ENCODE measurements at regions not wholly inside any gene's neighbourhood (a gene's known extent, or its start where the extent isn't known, plus 50 kb on each side); places are given as distances from the start of the nearest gene placed in this dataset.

DNA sequence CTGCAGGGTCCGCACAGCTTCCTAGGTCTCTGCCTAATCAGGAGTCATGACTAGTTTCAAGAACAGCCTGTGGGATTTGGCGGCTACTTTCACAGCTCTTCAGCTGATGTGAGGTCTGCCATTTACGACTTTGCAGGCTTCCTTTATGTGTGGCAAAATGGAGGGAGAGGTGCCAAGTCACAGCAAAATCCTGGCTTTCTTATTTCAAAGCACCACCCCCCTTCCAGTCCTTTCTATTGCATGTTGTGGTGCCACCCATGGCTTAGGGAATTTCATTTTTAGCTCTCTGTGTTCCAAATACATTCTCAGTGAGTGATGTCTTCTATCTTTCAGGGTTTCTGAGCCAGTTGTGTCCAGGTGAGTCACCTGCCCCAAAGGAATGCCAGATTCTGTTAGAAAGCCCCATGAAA lies 75.1 kb upstream of the WLS start:
- no peak for DNase-seq (ENCODE audit: low read depth in 1 of 2, low spot score in 1 of 2)
- no peak for TF ChIP-seq JUND (IDR thresholded peaks at IDR 0.05; ENCODE audit: low read depth)
- in situ Hi-C loops (cut with HindIII; ENCODE audit: low pct_unique_long_range_greater_than_20kb, low sequenced_read_pairs) = no loop called here

DNA sequence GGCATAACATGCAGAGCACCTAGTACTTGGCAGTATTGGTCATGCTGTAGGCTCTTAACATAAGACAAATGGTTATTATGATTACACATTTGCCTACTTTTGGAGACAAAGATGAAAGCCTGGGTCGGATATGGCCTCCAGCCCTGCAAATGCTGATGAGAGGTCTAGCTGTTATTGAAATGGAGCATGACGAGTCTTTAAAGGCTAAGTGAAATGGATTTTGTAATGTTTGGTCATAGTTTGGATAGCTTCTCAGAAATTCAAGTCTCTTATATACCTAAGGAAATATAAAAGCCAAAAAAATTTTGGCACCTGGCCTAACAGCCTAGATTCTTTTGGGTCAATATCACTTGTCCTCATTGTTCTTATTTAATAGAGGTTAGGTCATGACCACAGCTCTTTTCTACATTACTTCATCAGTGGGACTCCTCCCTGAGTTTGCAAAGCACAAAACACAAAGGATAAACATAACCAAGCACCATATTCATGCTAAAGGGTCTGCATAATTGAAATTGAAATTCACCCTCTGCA lies 69.2 kb upstream of the WLS start:
- DNase-seq (ENCODE audit: low read depth in 1 of 2, low spot score in 1 of 2) = no peak
- in situ Hi-C loops (cut with HindIII; ENCODE audit: low pct_unique_long_range_greater_than_20kb, low sequenced_read_pairs) = no loop called here
- no peak for TF ChIP-seq JUND (IDR thresholded peaks at IDR 0.05; ENCODE audit: low read depth)

DNA sequence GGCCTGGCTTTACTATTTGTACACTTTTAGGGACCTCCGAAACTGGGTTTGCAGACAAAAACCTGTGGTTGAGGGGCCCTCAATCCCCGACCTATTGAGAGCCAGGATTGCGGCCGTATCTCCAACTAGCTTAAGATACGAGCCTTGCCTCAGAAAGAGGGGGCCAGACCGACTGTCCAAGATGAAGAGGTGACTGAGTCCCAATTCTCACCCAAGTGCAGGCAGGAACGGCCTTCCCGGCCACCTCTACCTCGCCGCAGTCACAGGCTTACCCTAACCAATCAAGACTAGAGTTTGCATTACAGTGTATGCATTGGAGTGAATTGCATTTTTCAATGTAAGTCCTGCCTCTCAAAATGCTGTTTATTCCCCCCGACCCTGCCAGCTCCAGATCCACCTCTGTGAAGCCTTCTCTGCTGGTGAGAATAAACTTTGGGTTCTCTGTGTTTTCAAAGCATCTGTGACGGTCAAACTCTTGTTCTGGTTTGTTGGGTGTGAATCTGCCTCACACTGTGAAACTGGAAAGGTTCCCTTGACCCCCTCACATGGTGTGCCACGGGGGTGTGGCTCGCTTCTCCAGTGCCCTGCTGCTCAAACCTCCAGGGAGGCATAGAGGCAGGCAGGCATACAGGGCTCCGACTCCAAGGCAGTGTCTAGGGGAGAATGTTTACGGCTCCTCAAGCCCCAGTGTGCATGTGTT lies 62.2 kb upstream of the WLS start:
- DNase-seq (ENCODE audit: low read depth in 1 of 2, low spot score in 1 of 2) = no peak
- in situ Hi-C loops (cut with HindIII; ENCODE audit: low pct_unique_long_range_greater_than_20kb, low sequenced_read_pairs) = no loop called here
- TF ChIP-seq JUND (IDR thresholded peaks at IDR 0.05; ENCODE audit: low read depth) = no peak

DNA sequence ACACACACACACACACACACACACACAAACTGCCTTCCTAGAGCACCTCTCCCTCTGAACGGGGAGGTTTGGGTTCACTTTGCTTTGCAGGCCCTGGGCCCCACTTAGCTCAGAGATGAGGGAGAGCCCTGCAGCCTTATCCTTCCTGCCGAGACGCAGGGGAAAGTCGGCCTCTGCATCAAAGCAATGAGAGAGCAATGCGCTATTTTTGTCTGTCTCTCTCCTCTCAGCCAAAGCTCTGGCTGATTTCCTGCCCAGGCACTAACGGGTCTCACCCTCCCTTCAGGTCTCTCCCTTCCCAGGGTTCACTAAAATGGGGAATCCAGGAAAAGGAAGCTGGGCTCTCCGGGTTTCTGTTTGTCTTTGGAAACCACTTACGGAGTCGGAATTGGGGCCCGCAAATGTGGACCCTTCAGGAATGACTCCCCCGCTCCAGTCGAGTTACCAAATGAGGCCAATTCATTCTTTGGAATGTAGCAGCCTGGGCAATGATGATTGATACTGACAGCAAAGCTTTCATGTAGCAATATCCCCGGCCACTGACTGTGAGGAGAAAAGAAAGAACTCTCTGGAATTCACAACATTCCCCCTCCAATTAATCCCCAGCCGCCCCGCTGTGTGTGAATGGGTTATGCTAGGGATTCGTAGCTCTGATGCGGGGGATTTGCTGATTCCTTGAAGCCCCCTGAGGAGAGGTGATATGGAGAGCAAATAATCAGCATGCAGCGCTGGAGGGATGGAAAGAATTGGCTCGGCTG lies 61.5 kb upstream of the WLS start:
- in situ Hi-C loops (cut with HindIII; ENCODE audit: low pct_unique_long_range_greater_than_20kb, low sequenced_read_pairs) = no loop called here
- no peak for DNase-seq (ENCODE audit: low read depth in 1 of 2, low spot score in 1 of 2)
- TF ChIP-seq JUND (IDR thresholded peaks at IDR 0.05; ENCODE audit: low read depth) = no peak

DNA sequence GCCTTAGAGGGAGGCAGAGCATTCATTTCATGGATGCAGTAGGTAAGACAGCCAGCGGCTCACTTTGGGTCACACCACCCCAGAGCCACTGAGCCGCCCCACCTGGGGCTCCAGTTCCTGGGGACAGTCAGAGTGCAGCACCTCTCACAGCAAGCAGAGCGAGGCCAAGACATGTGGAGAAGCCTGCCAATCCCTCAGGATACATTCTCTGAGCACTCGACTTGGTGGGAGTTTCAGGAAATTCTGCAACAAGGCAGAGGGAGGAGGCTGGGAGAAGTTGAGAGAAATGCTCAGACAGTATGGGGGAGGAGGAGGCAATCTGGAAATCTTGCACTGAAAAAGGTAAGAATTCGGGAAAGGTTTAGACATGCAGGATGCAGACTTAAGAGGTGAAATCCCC lies 60.8 kb upstream of the WLS start:
- no peak for DNase-seq (ENCODE audit: low read depth in 1 of 2, low spot score in 1 of 2)
- in situ Hi-C loops (cut with HindIII; ENCODE audit: low pct_unique_long_range_greater_than_20kb, low sequenced_read_pairs) = no loop called here
- TF ChIP-seq JUND (IDR thresholded peaks at IDR 0.05; ENCODE audit: low read depth) = no peak

DNA sequence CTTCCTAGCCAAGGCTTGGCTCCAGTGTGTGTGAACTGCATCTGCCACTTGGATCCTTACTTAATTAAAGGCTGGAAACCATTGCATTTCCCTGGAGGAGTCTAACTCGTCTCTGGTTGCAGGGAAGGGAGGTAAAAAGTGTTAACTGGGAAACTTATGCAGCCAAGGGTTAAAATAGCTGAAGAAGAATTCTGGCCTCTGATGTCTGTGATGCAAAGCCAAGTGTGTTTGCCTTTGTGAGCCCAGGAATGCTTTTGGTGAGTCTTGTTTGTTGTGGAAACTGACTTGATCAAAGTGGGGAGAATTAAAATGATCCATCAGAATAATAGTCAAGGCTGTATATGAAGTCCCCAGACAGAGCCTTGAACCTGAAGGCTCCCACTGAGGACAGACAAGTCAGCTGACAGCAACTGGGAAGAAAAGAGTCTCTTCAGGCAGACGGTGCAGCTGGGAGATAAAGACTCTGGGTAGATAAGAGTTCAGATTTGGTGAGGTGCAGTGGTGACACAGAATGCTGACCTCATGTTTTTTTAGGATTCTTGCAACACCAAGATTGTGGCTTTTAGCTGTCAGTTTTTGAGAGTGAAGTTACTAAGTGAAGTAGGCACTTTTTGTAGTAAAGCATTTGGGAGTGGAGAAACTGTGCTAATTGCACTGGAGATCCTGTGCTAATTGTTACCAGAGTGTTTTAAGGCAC lies 59.5 kb upstream of the WLS start:
- in situ Hi-C loops (cut with HindIII; ENCODE audit: low pct_unique_long_range_greater_than_20kb, low sequenced_read_pairs) = no loop called here
- no peak for TF ChIP-seq JUND (IDR thresholded peaks at IDR 0.05; ENCODE audit: low read depth)
- DNase-seq (ENCODE audit: low read depth in 1 of 2, low spot score in 1 of 2) = no peak

DNA sequence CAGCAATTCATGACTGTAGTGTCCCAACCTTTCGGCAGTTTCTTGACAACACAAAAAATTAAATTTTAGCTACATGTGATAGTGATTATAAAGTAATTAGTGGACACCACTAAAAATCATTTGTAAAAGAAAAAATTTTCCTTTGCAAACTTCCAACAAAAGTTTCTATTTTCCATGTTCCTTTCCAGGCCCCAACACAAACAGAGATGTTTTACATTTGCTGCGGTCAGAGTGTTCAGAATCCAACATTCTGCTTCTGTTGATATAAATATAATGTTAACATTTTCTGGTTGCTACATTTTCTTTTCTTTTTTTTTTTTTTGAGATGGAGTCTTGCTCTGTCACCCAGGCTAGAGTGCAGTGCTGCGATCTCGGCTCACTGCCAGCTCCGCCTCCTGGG lies 54.9 kb upstream of the WLS start:
- no peak for TF ChIP-seq JUND (IDR thresholded peaks at IDR 0.05; ENCODE audit: low read depth)
- DNase-seq (ENCODE audit: low read depth in 1 of 2, low spot score in 1 of 2) = no peak
- in situ Hi-C loops (cut with HindIII; ENCODE audit: low pct_unique_long_range_greater_than_20kb, low sequenced_read_pairs) = no loop called here

DNA sequence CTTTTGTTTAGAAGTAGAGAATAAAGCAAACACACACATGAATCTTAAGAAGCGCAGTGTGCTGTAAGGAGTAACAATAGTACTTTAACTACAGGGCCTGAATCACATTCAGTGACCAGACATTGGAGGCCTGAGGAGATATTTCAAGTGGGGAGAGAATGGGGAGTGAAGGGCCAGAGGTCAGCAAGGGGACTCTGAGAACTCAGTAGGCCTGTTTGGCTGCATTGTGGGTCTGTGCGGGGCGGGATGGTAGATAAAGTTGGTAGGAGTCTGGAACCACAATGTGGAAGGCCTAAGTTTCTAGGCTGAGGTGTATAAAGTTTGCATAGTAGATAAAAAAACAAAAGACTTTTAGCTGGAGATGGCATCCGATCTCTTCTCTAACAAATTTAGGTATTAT lies 52.7 kb upstream of the WLS start:
- in situ Hi-C loops (cut with HindIII; ENCODE audit: low pct_unique_long_range_greater_than_20kb, low sequenced_read_pairs) = no loop called here
- TF ChIP-seq JUND (IDR thresholded peaks at IDR 0.05; ENCODE audit: low read depth) = no peak

DNA sequence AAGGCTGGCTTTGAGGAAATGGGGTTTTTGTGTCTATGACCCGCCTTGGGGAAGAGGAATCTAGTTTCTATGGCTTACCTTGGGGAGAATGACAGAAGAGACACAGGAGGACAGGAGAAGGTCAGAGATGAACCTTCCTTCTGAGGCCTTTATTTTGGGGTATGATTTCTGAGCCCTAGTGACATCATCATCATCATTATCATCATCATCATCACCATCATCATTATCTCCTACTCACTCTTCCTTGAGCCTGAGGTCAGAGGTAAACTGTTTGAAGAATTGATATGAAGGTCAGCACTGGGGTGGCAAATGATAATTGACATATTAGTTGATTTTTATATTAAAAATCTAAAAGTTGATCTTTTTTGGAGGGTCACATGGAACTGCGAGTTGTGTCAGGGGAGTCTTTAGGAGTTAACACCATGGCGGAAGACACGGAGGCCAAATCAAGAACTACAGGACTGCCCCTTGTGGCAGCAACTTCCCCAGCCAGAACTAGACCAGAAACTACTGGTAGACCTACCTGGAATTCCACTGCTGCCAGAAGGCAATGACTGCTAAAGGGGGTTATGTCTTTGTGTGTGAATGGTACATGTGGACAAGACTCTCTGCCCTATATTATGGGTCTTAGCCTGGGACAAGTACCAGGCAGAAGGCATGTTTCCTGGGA lies 49.8 kb upstream of the WLS start:
- in situ Hi-C loops (cut with HindIII; ENCODE audit: low pct_unique_long_range_greater_than_20kb, low sequenced_read_pairs) = no loop called here
- TF ChIP-seq JUND (IDR thresholded peaks at IDR 0.05; ENCODE audit: low read depth) = no peak
- DNase-seq (ENCODE audit: low read depth in 1 of 2, low spot score in 1 of 2) = no peak

More for the DNA sequence above, 52.7 kb upstream of the WLS start:
- DNase-seq (ENCODE audit: low read depth in 1 of 2, low spot score in 1 of 2) = no peak

Data from T47D (cell line).